Lower lobe of right lung (tissue), 2 donors: ENCODE measurements at regions not wholly inside any gene's neighbourhood (a gene's known extent, or its start where the extent isn't known, plus 50 kb on each side); places are given as distances from the start of the nearest gene placed in this dataset.

Experiments used
- ATAC-seq, 2 donors: fragments of 200-7000 bp; cut with Tn5 transposase; one replicate each; pipeline ENCODE4 v1.9.1; 2020 to 2022; ENCODE audit warnings: mild to moderate bottlenecking in 2 of 2, moderate library complexity in 2 of 2
- DNase-seq: peaks from one replicate; pipeline ENCODE4 v3.0.0-alpha.2; 2020
- H3K27ac ChIP-seq: fragments of 200-600 bp; one replicate; pipeline ENCODE4 v1.8.0; 2022
- H3K27me3 ChIP-seq: fragments of 200-600 bp; one replicate; pipeline ENCODE4 v1.8.0; 2022; ENCODE audit warnings: low read depth
- H3K36me3 ChIP-seq: fragments of 200-600 bp; one replicate; pipeline ENCODE4 v1.8.0; 2022; ENCODE audit warnings: mild to moderate bottlenecking
- H3K4me1 ChIP-seq: fragments of 200-600 bp; one replicate; pipeline ENCODE4 v1.8.0; 2022
- H3K4me3 ChIP-seq: fragments of 200-600 bp; one replicate; pipeline ENCODE4 v1.8.0; 2022; ENCODE audit warnings: mild to moderate bottlenecking
- H3K9me3 ChIP-seq: fragments of 200-600 bp; one replicate; pipeline ENCODE4 v1.8.0; 2022
- intact Hi-C: fragments of 100-400 bp; cut with DNase I; formaldehyde crosslinking; loops from one replicate; pipeline ENCODE4 v1.11.0; 2022
- TF ChIP-seq, protein P1 (sequence below): fragments of 200-600 bp; IDR thresholded peaks from one replicate; pipeline ENCODE4 v1.8.0; 2022; ENCODE audit warnings: antibody characterized with exemption, mild to moderate bottlenecking
- donor health status: DM: no; HTN: yes; CAD: no; lungs with severe emphysema.

DNA sequence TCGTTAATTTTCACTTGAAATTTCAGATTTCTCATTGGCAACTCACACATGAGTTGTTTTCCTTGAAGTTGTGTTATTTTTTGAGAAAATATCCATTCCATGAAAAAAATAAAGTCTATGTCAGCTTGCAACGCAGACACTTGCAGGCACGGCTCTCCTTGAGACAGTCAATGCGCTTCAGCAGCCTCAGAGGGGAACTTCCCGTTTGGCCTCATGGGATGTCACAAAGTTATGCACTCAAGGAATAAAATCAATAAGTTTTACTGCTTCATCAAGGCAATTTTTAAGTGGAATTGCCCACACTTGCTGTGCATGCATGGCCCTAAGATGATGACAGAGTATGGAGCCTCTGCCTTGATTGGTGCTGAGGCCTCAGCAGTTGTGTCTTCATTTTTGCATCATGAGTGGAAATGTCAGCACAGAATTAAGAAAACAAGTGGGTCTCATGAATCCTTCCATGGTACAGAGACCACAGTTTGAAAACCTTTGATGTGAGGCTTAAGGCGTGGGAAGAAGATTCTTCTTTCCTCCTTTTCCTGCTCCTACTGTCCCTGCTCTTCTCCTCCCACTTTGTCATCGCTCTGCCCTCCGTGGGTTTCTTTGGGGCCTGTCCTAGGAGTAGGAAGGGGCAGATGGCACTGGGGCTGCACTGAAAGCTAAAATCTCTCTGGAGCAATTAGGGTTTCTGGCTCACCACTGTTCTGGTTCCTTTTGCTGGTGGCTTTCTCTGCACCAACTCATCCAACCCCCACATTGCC lies 509.0 kb upstream of the B3GAT1 start:
- no peak for DNase-seq
- intact Hi-C loops: no loop called here
- TF ChIP-seq, protein P1, sequence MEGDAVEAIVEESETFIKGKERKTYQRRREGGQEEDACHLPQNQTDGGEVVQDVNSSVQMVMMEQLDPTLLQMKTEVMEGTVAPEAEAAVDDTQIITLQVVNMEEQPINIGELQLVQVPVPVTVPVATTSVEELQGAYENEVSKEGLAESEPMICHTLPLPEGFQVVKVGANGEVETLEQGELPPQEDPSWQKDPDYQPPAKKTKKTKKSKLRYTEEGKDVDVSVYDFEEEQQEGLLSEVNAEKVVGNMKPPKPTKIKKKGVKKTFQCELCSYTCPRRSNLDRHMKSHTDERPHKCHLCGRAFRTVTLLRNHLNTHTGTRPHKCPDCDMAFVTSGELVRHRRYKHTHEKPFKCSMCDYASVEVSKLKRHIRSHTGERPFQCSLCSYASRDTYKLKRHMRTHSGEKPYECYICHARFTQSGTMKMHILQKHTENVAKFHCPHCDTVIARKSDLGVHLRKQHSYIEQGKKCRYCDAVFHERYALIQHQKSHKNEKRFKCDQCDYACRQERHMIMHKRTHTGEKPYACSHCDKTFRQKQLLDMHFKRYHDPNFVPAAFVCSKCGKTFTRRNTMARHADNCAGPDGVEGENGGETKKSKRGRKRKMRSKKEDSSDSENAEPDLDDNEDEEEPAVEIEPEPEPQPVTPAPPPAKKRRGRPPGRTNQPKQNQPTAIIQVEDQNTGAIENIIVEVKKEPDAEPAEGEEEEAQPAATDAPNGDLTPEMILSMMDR: no peak
- no peak overlapping the region for H3K27ac ChIP-seq
- no peaks in the 10 kb centered on the region for H3K4me1 ChIP-seq
- H3K9me3 ChIP-seq: no peaks in the 10 kb centered on the region
- no peak for ATAC-seq
- no peak overlapping the region for H3K4me3 ChIP-seq
- no peaks in the 10 kb centered on the region for H3K36me3 ChIP-seq
- peaks cover 4% of the 10 kb centered on the region for H3K27me3 ChIP-seq

DNA sequence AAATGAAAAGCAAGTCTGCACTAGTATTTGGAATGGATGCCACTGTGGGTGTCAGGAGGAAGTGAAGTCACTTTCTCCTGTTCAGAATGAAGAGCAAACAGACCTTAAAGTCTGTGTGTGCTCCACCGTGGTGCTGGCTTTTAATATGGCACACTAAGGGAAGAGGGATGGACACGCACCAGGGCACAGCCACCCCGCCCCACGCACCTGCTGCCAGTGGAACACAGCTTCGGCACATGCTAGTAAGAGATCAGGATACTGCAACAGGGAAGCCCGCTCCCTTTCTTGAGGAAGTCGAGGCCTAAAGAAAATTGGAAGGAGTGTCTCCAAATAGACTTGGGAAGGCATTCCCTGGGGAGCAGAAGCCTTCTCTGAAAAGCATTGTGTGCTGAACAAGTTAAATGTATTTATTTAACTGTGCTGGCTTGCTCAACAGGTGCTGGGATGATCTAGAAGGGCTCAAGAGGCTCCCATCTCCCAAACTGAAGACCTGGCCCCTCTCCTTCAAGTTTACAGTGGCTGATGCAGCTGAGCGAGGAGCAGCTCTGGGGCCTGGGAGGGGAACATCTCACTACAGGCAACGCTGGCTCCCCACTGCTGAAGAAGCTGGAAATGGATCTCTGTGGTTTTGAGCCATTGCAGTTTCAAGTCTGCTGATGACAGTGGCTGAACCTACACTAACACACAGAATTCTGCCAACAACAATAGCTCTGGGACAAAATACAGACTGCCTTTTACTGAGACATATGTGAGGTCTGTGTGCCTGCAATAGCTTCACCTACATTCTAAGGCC lies 504.6 kb upstream of the B3GAT1 start:
- no peak for DNase-seq
- no peaks in the 10 kb centered on the region for H3K9me3 ChIP-seq
- H3K4me3 ChIP-seq: no peak overlapping the region
- ATAC-seq: no peak
- no peaks in the 10 kb centered on the region for H3K36me3 ChIP-seq
- H3K27ac ChIP-seq: no peak overlapping the region
- H3K27me3 ChIP-seq: peaks cover 4% of the 10 kb centered on the region
- TF ChIP-seq, protein P1: no peak
- intact Hi-C loops: no loop called here
- H3K4me1 ChIP-seq: no peaks in the 10 kb centered on the region

DNA sequence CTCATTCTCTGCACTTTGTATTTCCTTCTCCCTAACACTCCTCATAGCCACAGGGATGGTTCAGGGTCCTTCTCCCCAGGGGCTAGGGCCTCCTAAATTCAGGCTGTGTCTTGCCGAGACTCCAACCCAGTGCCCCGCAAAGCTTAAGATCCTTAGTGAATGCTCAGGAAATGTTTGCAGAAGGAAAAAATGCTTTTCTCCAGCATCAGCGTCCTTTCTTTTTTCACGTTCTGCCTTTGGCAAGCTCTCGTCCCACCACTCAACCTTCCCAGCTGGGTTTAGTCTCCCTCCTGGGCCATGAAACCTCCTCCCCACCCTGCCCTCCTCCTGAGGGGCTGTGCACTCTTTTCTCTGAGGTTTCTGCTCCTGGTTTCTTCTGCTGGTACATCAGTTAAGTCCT lies 503.8 kb upstream of the B3GAT1 start:
- ATAC-seq (no peak), DNase-seq (no peak)
- H3K36me3 ChIP-seq: no peaks in the 10 kb centered on the region
- H3K27ac ChIP-seq: no peak overlapping the region
- no peak overlapping the region for H3K4me3 ChIP-seq
- no peaks in the 10 kb centered on the region for H3K4me1 ChIP-seq
- no peaks in the 10 kb centered on the region for H3K9me3 ChIP-seq
- intact Hi-C loops: no loop called here
- TF ChIP-seq, protein P1: no peak
- H3K27me3 ChIP-seq: peaks cover 4% of the 10 kb centered on the region

DNA sequence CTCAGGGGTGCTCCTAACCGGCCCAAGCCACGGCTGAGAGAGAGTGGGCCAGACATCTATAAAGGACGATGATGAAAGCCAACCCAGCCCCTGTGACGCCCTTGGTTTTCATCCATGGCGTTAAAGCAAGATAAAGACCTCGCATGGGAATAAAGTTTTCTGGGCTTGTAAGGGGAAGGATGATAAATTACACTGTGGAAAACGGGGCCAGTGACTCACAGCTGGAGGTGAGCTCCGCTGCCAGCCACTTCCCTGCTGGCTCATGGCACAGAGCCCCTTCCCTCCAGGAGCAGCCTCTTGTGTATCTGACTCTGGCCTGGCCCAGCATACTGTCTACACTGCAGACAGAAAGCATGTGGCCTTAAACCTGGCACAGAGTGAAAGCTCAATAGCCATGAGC lies 503.2 kb upstream of the B3GAT1 start:
- intact Hi-C loops: no loop called here
- Histone ChIP-seq H3K4me3 (no peak overlapping the region), H3K4me1 (no peaks in the 10 kb centered on the region), H3K27ac (no peak overlapping the region), H3K27me3 (peaks cover 4% of the 10 kb centered on the region), H3K9me3 (no peaks in the 10 kb centered on the region), H3K36me3 (no peaks in the 10 kb centered on the region)
- TF ChIP-seq, protein P1: no peak
- no peak for ATAC-seq
- DNase-seq: no peak

DNA sequence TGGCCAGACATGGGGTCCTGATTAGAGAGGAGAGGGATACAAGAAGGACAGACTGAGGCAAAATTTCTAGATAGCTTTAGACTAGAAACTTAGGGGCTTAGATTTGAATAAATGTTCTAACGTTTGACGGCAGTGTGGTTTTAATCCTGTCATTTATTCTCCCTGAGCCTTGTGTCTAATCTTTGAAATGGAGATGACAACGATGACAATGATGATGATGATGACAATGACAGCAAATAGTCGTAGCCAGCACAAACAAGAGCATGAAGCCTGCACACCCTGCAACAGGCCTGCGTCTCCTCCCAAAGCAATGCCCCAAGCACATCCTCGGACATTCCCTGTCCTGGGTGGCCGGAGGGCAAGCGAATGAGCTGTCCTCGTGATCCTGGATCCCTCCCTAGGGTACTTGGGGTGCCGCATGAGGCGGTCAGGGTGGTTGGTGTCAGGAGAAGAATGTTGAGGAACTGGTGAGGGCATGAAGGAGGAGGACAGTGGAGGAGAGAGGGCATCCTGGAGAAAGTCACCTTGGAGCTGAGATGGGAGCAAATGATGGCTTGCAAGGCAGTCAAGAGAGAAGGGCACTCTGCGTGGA lies 502.1 kb upstream of the B3GAT1 start:
- ATAC-seq (no peak), DNase-seq (no peak)
- H3K4me1 ChIP-seq: no peaks in the 10 kb centered on the region
- H3K36me3 ChIP-seq: no peaks in the 10 kb centered on the region
- H3K27ac ChIP-seq: no peak overlapping the region
- no peaks in the 10 kb centered on the region for H3K27me3 ChIP-seq
- H3K9me3 ChIP-seq: no peaks in the 10 kb centered on the region
- intact Hi-C loops: no loop called here
- no peak overlapping the region for H3K4me3 ChIP-seq
- TF ChIP-seq, protein P1: no peak
